Inferior parietal cortex (tissue), 1 donor: ENCODE measurements at regions not wholly inside any gene's neighbourhood (a gene's known extent, or its start where the extent isn't known, plus 50 kb on each side); places are given as distances from the start of the nearest gene placed in this dataset.

Source experiments
- DNase-seq: peaks from one replicate; pipeline ENCODE4 v3.0.0-alpha.2; 2016; ENCODE audit errors: extremely low spot score

DNA sequence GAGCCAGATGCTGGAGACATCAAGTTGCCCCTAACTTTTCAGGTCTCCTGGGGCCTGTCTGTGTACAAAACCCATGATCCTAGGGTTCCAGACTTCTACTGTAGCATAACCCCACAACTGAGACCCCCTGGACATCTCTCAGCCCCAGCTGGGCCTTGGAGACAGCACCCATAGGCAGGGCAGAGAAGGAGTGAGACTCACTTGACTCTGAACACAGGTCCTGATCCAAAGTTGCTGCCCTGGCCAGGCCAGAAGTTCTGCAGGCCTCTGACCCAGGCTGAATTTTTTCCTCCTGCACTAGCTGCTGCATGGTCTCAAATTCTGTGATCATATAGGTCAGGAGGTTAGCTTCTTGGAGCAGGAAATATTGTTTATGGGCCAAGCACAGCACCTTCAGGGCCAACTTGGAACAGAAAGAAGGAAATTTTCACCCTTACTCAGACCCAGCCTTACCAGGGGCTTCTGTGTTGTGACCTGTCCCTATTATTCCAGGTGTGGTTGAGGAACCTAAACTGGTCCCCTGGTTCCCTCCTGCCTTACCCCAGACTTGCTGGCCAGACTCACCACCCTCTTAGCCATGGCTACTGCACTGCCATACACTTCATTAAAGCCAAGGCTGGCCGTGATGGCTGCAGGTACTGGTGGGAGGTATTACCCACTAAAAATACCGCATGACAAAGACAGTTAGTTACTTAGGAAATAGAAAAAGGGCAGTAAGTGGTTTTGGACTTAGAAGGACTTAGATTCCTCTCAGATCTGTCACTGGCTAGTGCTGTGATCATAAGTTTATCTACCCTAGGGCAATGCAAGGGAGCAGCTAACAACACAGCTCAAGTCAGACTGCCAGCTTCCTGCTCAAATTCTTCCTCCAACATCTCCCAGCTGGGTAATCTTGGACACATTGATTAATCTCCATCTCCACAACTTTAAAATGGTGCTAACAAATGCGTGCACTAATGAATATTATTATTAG lies 2180.1 kb downstream of the TP53TG3F start:
- DNase-seq, result no peak

DNA sequence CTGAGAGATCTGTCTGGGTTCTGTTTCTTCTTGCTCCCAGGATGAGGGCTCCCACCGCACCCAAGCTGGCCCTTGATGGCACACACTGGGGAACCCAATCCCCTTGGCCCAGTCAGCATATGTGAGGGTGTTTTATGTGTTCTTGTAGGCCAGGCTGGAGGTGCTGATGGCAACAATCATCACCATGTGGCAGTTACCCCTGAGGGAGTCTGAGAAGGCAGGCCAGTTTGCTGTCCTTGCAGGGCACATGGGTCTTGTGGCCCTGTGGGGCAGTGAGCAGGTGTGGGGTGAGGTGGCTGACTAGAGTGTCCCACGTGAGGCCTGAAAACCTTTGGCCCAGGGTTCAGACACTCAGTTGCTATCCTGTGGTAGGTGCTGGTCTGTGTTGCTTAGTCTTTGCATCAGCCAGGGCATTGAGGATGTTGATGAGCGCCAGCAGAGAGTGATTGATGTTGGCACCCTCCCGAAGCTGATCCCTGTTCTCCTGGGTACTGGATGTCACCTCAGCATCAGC lies 2183.0 kb downstream of the TP53TG3F start:
- no peak for DNase-seq

DNA sequence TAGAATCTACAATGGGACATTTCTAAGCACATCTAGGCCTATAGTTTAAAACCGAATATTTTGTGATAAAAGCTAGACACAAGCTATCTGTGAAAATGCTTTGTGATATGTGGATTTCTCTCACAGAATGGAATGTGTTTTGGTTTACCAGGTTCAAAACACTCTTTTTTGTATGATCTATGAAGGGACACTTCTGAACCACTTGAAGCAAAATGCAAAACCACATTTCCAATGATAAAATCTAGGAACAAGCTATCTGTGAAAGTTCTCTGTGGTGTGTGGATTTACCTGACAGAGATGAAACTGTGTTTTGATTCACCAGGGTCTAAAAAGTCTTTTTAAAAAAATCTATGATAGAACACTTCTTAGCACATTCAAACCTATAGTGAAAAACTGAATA lies 2192.4 kb downstream of the TP53TG3F start:
- no peak for DNase-seq

DNA sequence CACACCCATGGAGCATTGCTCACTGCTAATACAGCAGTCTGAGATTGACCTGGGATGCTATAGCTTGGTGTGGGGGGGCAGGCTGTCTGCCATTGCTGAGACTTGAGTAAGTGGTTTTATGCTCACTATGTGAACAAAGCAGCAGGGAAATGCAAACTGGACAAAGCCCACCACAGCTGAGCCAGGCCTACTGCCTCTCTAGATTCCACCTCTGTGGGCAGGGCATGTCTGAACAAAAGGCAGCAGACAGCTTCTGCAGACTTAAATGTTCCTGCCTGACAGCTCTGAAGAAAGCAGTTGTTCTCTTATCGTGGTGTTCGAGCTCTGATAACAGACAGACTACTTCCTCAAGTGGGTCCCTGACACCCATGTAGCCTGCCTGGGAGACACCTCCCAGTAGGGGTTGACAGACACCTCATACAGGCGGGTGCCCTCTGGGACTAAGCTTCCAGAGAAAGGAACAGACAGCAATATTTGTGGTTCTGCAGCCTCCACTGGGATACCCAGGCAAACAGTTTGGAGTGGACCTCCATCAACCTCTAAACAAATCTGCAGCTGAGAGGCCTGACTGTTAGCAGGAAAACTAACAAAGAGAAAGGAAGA lies 2204.8 kb downstream of the TP53TG3F start:
- no peak for DNase-seq

DNA sequence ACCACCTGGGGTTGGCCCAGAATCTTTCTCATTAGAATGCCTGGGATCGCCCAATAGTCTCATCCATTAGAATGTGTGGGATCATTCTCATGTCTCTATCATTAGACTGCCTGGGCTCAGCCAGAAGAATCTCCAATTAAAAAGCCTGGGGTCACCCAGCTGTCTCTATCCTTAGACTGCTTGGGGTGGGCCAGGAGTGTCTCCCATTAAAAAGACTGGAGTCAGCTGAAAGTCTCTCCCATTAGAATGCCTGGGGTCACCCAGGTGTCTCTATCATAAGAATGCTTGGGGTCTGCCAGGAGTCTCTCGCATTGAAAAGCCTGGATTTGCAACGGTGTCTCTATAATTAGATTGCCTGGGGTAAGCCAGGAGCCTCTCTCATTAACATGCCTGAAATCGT lies 2225.7 kb downstream of the TP53TG3F start:
- DNase-seq, result no peak

DNA sequence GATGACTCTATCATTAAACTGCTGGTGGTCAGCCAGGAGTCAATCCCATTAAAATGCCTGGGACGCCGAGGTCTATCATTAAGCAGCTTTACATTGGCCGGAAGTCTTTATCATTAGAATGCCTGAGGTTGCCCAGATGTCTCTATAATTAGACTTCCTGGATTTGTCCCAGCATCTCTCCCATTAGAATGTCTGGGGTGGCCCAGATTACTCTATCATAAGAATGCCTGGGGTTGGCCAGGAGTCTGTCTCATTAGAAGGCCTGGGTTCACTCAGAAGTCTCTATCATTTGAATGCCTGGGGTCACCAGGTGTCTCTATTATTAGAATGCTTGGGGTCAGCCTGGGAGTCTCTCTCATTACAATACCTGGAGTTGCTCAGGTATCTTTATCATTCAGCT lies 2227.2 kb downstream of the TP53TG3F start:
- no peak for DNase-seq

DNA sequence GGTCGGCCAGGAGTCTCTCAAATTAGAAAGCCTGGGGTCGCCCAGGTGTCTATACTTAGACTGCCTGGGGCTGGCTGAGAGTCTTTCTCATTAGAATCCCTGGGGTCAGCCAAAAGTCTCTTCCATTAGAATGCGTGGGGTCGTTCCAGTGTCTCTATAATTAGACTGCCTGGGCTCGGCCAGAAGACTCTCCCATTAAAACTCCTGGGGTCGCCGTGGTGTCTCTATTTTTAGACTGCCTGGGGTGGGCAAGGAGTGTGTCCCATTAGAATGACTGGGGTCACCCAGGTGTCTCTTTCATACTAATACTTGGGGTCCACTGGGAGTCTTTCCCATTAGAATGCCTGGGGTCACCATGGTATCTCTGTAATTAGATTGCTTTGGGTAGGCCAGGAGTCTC lies 2227.7 kb downstream of the TP53TG3F start:
- DNase-seq, result no peak

DNA sequence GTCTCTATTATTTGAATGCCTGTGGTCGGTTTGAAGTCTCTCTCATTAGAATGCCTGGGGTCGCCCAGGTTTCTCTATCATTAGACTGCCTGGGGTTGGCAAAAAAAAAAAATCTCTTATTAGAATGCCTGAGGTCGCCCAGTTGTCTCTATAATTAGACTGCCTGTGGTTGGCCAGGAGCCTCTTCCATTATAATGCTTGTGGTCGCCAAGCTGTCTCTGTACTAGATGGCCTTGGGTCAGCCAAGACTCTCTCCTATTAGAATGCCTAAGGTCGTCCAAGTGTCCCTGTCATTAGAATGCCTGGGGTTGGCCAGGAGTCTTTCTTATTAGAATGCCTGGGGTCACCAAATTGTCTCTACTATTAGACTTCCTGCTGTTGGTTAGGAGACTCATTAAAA lies 2228.4 kb downstream of the TP53TG3F start:
- no peak for DNase-seq

DNA sequence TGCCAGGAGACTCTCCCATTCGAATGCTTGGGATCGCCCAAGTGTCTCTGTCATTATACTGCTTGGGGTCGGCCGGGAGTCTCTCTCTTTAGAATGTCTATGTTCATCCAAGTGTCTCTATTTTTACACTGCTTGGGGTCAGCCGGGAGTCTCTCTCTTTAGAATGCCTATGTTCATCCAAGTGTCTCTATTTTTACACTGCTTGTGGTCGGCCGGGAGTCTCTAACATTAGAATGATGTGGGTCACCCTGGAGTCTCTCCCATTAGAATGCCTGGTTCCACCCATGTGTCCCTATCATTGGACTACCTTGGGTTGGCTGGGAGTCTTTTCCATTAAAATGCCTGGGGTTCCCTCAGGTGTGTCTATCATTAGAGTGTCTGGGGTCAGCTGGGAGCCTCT lies 2230.4 kb downstream of the TP53TG3F start:
- no peak for DNase-seq

DNA sequence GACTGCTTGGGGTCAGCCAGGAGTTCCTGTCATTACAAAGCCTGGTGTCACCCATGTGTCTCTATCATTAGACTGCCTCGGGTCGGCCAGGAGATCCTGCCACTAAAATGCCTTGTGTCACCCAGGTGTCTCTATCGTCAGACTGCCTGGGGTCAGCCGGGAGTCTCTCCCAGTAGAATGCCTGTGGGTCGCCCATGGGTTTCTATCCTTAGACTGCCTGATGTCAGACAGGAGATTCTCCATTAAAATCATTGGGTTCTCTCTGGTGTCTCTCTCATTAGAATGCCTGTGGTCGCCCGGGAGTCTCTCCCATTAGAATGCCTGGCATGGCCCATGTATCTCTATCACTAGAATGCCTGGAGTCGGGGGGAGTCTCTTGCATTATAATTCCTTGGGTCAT lies 2231.0 kb downstream of the TP53TG3F start:
- no peak for DNase-seq

DNA sequence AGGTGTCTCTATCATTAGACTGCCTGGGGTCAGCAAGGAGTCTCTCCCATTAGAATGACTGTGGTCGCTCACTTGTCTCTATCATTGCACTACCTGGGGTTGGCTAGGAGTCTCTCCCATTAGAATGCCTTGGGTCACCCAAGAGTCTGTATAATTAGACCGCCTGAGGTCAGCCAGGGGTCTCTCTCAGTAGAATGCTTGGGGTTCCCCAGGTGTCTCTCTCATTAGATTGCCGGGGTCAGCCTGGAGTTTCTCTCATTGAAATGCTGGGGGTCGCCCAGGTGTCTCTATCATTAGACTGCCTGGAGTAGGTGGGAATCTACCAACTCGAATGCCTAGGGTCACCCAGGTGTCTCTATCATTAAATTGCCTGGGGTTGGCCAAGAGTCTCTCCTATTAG lies 2231.6 kb downstream of the TP53TG3F start:
- DNase-seq, result no peak

DNA sequence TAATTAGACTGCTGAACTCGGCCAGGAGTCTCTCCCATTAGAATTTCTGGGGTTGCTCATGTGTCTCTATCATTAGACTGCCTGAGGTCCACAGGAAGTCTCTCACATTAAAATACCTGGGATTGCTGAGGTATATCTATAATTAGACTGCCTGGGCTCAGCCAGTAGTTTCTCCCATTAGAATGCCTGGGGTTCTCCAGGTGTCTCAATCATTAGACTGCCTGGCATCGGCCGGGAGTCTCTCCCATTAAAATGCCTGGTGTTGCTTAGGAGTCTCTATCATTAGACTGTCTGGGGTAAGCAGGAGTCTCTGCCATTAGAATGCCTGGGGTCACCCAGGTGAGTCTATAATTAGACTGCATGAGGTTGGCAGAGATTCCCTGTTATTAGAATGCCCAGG lies 2233.4 kb downstream of the TP53TG3F start:
- DNase-seq, result no peak

DNA sequence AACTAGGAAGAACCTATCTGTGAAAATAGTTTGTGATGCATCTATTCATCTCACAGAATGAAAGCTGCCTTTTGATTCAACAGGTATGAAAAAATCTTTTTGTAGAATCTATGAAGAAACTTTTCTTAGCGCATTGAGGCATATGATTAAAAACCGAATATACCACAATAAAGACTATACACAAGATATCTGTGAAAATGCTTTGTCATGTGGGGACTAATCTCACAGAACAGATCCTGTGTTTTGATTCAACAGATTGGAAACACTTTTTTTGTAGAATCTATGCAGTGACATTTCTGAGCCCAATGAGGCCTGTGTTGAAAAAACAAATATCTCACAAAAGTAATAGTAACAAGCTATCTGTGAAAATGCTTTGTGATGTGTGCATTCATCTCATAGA lies 2247.5 kb downstream of the TP53TG3F start:
- DNase-seq, result no peak

DNA sequence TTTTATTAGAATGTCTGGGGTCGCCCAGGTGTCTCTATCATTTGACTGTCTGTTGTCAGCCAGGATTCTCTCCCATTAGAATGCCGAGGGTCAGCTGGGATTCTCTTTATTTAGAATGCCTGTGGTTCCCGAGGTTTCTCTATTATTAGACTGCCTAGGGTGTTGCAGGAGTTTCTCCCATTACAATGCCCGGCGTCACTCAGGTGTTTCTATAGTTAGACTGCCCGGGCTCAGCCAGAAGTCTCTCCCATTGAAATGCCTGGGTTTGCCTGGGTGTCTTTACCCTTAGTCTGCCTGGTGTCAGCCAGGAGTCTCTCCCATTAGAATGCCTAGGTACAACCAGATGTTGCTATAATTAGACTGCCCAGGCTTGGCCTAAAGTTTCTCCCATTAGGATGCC lies 2252.0 kb downstream of the TP53TG3F start:
- no peak for DNase-seq

DNA sequence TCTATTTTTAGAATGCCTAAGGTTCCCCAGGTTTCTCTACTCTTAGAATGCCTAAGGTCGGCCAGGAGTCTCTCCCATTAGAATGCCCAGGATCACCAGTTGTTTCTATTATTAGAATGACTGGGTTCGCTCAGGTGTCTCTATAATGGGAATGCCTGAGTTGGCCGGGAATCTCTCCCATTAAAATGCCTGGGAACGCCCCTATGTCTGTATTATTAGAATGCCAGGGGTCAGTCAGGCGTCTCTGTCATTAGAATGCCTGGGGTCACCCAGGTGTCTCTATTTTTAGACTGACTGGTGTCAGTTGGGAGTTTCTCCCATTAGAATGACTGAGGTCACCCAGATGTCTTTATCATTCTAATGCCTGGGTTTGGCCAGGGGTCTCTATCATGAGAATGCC lies 2252.5 kb downstream of the TP53TG3F start:
- DNase-seq, result no peak

DNA sequence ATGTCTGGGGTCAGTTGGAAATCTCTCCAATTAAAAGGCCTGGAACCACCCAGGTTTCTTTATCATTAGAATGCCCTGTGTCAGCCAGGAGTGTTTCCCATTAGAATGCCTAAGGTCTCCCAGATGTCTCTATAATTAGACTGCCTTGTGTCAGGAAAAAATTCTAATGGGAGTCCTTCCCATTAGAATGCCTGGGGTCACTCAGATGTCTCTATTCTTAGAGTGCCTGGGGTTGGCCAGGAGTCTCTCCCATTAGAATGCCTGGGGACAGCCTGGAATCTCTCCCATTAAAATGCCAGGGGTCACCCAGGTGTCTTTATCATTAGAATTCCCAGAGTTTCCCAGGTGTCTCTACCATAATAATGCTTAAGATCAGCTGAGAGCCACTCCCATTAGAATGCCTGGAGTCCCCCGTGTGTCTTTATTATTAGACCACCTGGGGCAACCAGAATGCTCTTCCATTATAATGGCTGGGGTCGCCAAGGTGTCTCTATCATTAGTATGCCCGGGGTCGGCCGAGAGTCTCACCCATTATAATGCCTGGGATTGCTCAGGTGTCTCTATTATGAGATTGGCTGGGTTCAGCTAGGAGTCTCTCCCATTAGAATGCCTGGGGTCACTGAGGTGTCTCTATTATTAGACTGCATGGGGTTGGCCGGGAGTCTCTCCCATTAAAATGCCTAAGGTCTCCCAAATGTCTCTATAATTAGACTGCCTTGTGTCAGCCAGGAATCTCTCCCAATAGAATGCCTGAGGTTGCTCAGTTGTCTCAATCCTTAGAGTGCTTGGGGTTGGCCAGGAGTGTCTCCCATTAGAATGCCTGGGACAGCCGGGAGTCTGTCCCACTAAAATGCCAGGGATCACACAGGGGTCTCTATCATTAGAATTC lies 2254.6 kb downstream of the TP53TG3F start:
- no peak for DNase-seq

DNA sequence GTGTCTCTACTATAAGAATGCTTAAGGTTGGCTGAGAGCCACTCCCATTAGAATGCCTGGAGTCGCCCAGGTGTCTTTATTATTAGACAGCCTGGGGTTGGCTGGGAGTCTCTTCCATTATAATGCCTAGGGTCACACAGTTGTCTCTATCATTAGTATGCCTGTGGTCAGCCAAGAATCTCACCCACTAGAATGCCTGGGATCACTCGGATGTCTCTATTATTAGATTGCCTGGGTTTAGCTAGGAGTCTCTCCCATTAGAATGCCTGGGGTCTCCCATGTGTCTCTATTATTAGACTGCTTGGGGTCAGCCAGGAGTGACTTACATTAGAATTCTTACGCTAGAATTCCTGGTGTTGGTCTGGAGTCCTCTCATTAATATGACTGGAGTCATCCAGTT lies 2255.3 kb downstream of the TP53TG3F start:
- no peak for DNase-seq

DNA sequence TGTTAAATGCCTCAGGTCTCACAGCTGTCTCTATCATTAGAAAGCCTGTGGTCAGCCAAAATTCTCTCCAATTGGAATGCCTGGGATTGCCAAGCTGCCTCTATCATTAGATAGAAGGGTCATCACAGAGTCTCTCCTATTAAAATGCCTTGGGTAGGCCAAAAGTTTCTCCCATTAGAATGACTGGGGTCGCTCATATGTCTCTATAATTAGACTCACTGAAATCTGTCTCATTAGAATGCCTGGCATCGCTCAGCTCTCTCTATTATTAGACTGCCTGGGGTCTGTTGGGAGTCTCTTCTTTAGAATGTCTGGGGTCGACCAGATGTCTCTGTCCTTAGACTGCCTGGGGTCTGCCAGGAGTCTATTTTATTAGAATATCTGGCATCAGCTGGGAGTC lies 2265.1 kb downstream of the TP53TG3F start:
- no peak for DNase-seq

DNA sequence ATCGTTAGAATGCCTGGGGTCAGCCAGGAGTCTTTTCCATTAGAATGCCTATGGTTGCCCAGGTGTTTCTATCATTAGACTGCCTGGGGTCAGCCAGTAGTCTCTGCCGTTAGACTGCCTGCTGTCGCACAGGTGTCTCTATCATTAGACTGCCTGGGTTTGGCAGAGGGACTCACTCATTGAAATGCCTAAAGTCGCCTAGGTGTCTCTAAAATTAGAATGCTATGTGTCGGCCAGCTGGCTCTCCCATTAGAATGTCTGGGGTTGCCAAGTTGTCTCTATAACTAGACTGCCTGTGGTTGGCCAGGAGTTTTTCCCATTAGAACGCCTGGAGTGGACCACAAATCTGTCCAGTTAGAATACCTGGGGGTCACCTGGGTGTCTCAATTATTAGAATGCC lies 2266.5 kb downstream of the TP53TG3F start:
- DNase-seq, result no peak

DNA sequence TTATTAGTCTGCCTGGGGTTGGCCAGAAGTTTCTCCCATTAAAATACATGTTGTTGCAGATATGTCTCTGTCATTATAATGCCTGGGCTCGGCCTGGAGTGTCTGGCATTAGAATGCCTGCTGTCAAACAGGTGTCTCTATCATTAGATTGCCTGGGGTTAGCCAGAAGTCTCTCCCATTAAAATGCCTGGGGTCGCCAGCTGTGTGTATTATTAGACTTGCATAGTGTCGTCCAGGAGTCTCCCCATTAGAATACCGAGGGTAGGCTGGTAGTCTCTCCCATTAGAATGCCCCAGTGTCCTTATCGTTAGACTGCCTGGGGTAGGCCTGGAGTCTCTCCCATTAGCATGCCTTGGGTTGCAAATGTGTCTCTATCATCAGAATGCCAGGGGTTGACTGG lies 2270.8 kb downstream of the TP53TG3F start:
- DNase-seq, result no peak

DNA sequence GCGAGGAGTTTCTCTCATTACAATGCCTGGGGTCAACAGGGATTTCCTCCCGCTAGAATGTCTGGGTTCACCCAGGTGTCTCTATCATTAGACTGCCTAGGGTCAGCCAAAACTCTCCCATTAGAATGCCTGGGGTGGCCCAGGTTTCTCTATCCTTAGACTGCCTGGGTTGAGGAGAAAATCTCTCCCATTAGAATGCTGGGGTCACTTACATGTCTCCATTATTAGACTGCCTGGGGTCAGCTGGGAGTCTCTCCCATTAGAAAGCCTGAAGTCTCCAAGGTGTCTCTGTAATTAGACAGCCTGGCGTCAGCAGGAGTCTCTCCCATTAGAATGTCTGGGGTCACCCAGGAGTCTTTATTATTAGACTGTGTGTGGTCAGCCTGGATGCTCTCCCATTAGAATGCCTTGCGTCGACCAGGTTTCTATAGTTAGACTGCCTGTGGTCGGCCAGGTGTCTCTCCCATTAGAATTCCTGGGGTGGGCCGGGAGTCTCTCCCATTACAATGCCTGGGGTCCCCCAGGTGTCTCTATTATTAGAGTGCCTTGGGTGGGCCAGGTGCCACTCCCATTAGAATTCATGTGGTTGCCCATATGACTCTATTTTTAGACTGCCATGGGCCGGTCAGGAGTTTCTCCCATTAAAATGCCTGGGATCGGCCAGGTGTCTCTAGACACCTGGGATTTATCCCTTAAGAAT lies 2272.1 kb downstream of the TP53TG3F start:
- DNase-seq, result no peak
